Ishikawa (cell line): ENCODE measurements at regions not wholly inside any gene's neighbourhood (a gene's known extent, or its start where the extent isn't known, plus 50 kb on each side); places are given as distances from the start of the nearest gene placed in this dataset.

Experiments
- CEBPB ChIP-seq: IDR thresholded peaks from 2 replicates; pipeline ENCODE4 v1.6.1; 2012
- EGR1 ChIP-seq: IDR thresholded peaks from 2 replicates; pipeline ENCODE4 v1.6.1; 2012
- EP300 ChIP-seq: IDR thresholded peaks from 2 replicates; pipeline ENCODE4 v1.6.1; 2012; ENCODE audit warnings: borderline replicate concordance
- FOXM1 ChIP-seq: IDR thresholded peaks from 2 replicates; pipeline ENCODE4 v1.6.1; 2012; ENCODE audit warnings: low read depth, borderline replicate concordance
- MAX ChIP-seq: IDR thresholded peaks from 2 replicates; pipeline ENCODE4 v1.6.1; 2012
- NFIC ChIP-seq: IDR thresholded peaks from 2 replicates; pipeline ENCODE4 v1.6.1; 2012
- REST ChIP-seq: IDR thresholded peaks from 2 replicates; pipeline ENCODE4 v1.6.1; 2012; ENCODE audit warnings: low read depth, mild to moderate bottlenecking
- TAF1 ChIP-seq: IDR thresholded peaks from 2 replicates; pipeline ENCODE4 v1.6.1; 2012; ENCODE audit warnings: low read depth, mild to moderate bottlenecking
- TCF12 ChIP-seq: IDR thresholded peaks from 2 replicates; pipeline ENCODE4 v1.6.1; 2012; ENCODE audit warnings: low read depth
- ZBTB7A ChIP-seq: IDR thresholded peaks from 2 replicates; pipeline ENCODE4 v1.6.1; 2012; ENCODE audit warnings: low read depth

GRCh38 chr2:37454851-37455762, 110.7 kb downstream of the QPCT start:
- TF ChIP-seq REST (no peak), EP300 (no peak), TAF1 (no peak), CEBPB (no peak), ZBTB7A (no peak), FOXM1 (no peak), MAX (no peak), TCF12 (no peak), EGR1 (no peak), NFIC (no peak)
